ENCODE measurements at regions not wholly inside any gene's neighbourhood (a gene's known extent, or its start where the extent isn't known, plus 50 kb on each side); places are given as distances from the start of the nearest gene placed in this dataset.

GRCh38 chr13:62444805-62445204 is 1029.2 kb upstream of the PCDH20 start:
- no peaks in the 10 kb centered on the region for H3K36me3 ChIP-seq (ENCODE audit: insufficient read depth in 1 of 2, low read depth in 1 of 2)
- no peaks in the 10 kb centered on the region for H3K4me1 ChIP-seq
- no peak for TF ChIP-seq CTCF (IDR thresholded peaks at IDR 0.05)
- H3K27ac ChIP-seq, result no peak overlapping the region
- no peaks in the 10 kb centered on the region for H3K9me3 ChIP-seq
- no peak overlapping the region for H3K4me3 ChIP-seq
- ATAC-seq (no peak), DNase-seq (no peak)
- WGBS, 3 donors, result 68 to 77% (median 74%) methylated on average over 2 of the region's 2 CpGs
- no peaks in the 10 kb centered on the region for H3K27me3 ChIP-seq (ENCODE audit: insufficient read depth in 3 of 3, low read length in 2 of 3)
- intact Hi-C loops (cut with DNase I), result no loop called here

GRCh38 chr13:62434081-62434480 is 1018.4 kb upstream of the PCDH20 start:
- Histone ChIP-seq H3K9me3 (no peaks in the 10 kb centered on the region), H3K36me3 (ENCODE audit: insufficient read depth in 1 of 2, low read depth in 1 of 2) (no peaks in the 10 kb centered on the region), H3K4me3 (no peak overlapping the region), H3K27ac (no peak overlapping the region), H3K27me3 (ENCODE audit: insufficient read depth in 3 of 3, low read length in 2 of 3) (no peaks in the 10 kb centered on the region), H3K4me1 (no peaks in the 10 kb centered on the region)
- ATAC-seq (no peak), DNase-seq (no peak)
- intact Hi-C loops (cut with DNase I), result no loop called here
- no peak for TF ChIP-seq CTCF (IDR thresholded peaks at IDR 0.05)

- no peak for ATAC-seq
- H3K36me3 ChIP-seq (ENCODE audit: insufficient read depth in 1 of 2, low read depth in 1 of 2), result no peaks in the 10 kb centered on the region
- H3K27me3 ChIP-seq (ENCODE audit: insufficient read depth in 3 of 3, low read length in 2 of 3), result no peaks in the 10 kb centered on the region
- intact Hi-C loops (cut with DNase I), result no loop called here
- no peaks in the 10 kb centered on the region for H3K9me3 ChIP-seq
- no peaks in the 10 kb centered on the region for H3K4me1 ChIP-seq
- no peak overlapping the region for H3K4me3 ChIP-seq
- no peak for DNase-seq
- H3K27ac ChIP-seq, result no peak overlapping the region
- TF ChIP-seq CTCF (IDR thresholded peaks at IDR 0.05), result no peak
Measured at GRCh38 chr13:62433660-62434059, 1018.0 kb upstream of the PCDH20 start.

- intact Hi-C loops (cut with DNase I), result no loop called here
- no peak for TF ChIP-seq CTCF (IDR thresholded peaks at IDR 0.05)
- no peaks in the 10 kb centered on the region for H3K9me3 ChIP-seq
- no peak overlapping the region for H3K4me3 ChIP-seq
- DNase-seq, result no peak
- H3K27me3 ChIP-seq (ENCODE audit: insufficient read depth in 3 of 3, low read length in 2 of 3), result no peaks in the 10 kb centered on the region
- H3K4me1 ChIP-seq, result no peaks in the 10 kb centered on the region
- ATAC-seq, result no peak
- no peaks in the 10 kb centered on the region for H3K36me3 ChIP-seq (ENCODE audit: insufficient read depth in 1 of 2, low read depth in 1 of 2)
- H3K27ac ChIP-seq, result no peak overlapping the region
Measured at GRCh38 chr13:62432906-62433305, 1017.3 kb upstream of the PCDH20 start.

GRCh38 chr13:62432295-62432694 is 1016.6 kb upstream of the PCDH20 start:
- no peak overlapping the region for H3K4me3 ChIP-seq
- H3K27ac ChIP-seq, result no peak overlapping the region
- no peaks in the 10 kb centered on the region for H3K9me3 ChIP-seq
- H3K36me3 ChIP-seq (ENCODE audit: insufficient read depth in 1 of 2, low read depth in 1 of 2), result no peaks in the 10 kb centered on the region
- intact Hi-C loops (cut with DNase I), result no loop called here
- 49 to 73% (median 64%) methylated on average over 1 of the region's 1 CpG for WGBS, 3 donors
- DNase-seq (no peak), ATAC-seq (no peak)
- no peaks in the 10 kb centered on the region for H3K27me3 ChIP-seq (ENCODE audit: insufficient read depth in 3 of 3, low read length in 2 of 3)
- TF ChIP-seq CTCF (IDR thresholded peaks at IDR 0.05), result no peak
- no peaks in the 10 kb centered on the region for H3K4me1 ChIP-seq

Measured in psoas muscle (tissue), 7 donors.